ENCODE measurements at regions not wholly inside any gene's neighbourhood (a gene's known extent, or its start where the extent isn't known, plus 50 kb on each side); places are given as distances from the start of the nearest gene placed in this dataset.
A peak's percentile ranks its signal among the peaks of the same experiment; 100 is the strongest.

DNA sequence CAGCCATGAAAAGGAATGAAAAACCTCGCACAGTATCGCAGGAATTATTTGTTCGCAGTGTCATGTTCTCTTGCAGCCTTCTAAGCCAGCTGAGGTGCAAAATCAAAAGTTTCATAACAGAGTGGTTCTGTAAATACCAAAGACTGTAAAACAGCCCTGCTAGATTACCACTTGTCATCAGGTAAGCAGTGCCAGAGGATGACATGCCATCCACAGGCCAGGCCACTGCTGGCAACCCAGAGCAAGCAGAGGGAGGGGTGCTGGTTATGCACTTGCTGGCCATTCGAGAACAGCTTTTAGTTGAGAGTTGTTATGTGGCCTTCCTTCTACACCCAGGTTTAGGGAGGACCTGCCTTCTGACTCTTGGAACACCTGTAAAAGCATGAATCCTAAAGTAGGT is 114.3 kb upstream of the MGAT5 start:
- Histone ChIP-seq H3K4me3 (no peak overlapping the region), H3K27ac (no peak overlapping the region)

DNA sequence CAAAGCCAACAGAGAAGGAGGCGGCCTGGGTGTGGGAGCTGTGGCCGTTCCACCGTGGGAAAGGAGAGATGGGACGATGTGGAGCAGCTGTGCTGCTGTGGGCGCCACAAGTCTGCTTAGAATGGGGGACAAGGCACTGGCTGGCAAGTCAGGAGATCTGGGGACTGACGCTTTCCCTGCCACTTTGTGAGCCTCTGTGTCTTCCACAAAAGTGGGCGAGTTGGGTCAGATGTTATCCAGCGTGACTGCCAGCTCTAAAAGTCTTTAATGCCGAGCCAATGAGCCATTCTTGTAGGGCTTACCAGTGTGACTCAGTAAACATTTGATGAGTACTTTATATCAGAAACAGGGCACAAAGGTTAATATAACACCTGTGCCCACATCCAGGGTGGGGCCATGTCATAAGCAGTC is 113.6 kb upstream of the MGAT5 start:
- peak overlapping the region in 1 of 21 experiments; percentile 16 for H3K27ac ChIP-seq
- H3K4me3 ChIP-seq, result no peak overlapping the region

DNA sequence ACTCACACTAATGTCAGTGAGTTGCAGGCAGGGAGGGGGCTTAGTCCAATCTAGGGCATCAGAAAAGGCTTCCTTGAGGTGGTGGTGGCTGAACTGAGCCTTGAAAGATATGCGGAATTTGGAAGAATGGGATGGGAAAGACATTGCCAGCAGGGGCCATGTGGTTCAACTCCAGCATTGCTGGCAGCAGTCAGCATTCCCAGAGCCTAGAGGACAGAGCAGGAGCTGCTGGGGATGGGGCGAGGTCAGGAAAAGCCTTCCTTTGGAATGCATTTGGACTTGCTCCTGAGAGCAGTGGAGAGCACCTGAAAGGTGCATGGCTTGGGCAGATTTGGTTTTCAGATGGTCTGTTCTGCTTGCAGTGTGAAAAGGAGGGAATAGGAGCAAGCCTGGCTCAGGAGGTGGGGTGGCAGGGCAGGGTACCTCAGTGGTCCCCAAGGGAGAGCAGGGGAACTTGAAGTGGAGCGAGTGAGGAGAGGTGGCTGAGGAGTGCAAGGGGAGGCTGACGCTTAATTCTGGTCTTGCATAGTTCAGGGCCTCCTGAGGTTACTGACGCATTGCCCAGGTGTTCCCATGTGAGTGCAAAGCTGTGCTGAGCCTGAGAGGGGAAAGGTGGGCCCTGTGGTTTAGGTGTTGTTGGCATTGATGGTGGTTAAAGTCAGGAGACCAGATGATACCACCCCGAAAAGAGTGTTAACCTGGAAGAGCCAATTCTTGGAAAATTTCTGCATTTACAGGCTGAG is 112.1 kb upstream of the MGAT5 start:
- Histone ChIP-seq H3K27ac (no peak overlapping the region), H3K4me3 (no peak overlapping the region)

DNA sequence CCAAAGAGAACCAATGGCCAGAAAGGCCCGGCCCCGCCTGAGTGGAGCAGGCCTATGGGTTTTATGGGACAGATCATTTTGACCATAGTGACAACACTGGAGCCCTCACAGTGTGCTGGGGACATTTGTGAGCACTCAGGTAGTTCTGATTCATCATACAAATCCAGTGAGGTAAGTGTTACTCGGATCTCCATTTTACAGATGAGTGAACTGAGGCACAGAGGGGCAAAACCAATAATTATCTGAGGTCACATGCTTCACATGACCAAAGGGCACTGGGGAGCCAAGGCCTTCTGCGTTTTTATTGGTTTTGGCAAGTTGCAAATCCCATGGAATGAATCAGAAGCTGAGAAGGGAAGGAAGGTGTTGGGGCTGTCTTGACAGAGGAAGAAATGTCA is 111.5 kb upstream of the MGAT5 start:
- Histone ChIP-seq H3K4me3 (no peak overlapping the region), H3K27ac (no peak overlapping the region)

- H3K27ac ChIP-seq, result no peak overlapping the region
- no peak overlapping the region for H3K4me3 ChIP-seq
These were observed 111.0 kb upstream of the MGAT5 start for GRCh38 chr2:134142903-134143302.

- H3K27ac ChIP-seq, result no peak overlapping the region
- H3K4me3 ChIP-seq, result no peak overlapping the region
These were observed 110.3 kb upstream of the MGAT5 start for GRCh38 chr2:134143568-134143967.

DNA sequence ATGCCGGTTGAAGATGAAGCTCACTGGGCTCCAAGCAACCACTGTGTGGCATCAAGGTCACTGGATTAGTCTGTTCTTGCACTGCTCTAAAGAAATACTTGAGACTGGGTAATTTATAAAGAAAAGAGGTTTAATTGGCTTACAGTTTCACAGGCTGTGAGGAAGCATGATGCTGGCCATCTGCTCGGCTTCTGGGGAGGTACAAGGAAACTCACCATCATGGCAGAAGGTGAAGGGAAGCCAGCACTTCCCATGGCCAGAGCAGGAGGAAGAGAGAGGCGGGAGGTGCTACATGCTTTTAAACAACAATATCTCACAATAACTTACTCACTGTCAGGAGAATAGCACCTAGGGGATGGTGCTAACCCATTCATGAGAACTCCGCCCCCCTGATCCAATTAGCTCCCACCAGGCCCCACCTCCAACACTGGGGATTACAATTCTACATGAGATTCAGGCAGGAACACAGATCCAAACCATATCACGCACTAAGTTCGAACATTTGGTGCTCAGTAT is 109.7 kb upstream of the MGAT5 start:
- Histone ChIP-seq H3K4me3 (no peak overlapping the region), H3K27ac (no peak overlapping the region)

GRCh38 chr2:134144651-134145050 is 109.2 kb upstream of the MGAT5 start:
- no peak overlapping the region for H3K27ac ChIP-seq
- H3K4me3 ChIP-seq, result no peak overlapping the region

DNA sequence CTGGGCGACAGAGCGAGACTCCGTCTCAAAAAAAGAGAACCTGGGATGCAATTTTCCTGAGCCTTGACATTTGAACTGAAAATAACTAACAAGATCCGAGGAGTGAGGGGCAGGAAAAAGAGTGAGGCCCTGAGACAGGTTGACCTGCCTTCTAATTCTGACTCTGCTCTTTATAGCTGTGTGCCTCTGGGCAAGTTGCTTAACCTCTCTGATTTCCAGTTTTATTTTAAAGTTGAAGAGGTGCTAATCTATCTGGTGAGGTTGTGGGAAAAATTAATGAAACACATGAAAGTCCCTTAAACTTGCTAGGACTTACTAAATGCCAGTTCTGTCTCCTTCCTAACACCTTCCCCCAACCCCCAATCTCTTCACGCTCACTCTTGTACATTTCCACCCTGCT is 108.4 kb upstream of the MGAT5 start:
- no peak overlapping the region for H3K4me3 ChIP-seq

DNA sequence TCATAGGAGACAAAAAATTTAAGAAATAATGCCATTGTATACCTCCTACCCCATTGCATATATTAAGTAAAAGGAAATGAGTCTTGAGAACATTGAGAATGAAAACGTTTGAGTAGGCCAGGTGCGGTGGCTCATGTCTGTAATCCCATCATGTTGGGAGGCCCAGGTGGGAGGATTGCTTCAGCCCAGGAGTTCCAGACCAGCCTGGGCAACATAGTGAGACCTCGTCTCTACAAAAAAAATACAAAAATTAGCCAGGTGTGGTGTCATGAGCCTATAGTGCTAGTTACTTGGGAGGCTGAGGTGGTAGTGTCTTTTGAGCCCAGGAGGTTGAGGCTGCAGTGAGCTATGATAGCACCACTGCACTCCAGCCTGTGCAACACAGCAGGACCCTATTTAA is 107.7 kb upstream of the MGAT5 start:
- H3K27ac ChIP-seq, result peak overlapping the region in 3 of 21 experiments; percentile 6 to 42 (median 17)
- no peak overlapping the region for H3K4me3 ChIP-seq

More for the DNA sequence above, 108.4 kb upstream of the MGAT5 start:
- no peak overlapping the region for H3K27ac ChIP-seq

GRCh38 chr2:134146620-134147019 is 107.3 kb upstream of the MGAT5 start:
- peak overlapping the region in 3 of 21 experiments; percentile 6 to 42 (median 17) for H3K27ac ChIP-seq
- no peak overlapping the region for H3K4me3 ChIP-seq

DNA sequence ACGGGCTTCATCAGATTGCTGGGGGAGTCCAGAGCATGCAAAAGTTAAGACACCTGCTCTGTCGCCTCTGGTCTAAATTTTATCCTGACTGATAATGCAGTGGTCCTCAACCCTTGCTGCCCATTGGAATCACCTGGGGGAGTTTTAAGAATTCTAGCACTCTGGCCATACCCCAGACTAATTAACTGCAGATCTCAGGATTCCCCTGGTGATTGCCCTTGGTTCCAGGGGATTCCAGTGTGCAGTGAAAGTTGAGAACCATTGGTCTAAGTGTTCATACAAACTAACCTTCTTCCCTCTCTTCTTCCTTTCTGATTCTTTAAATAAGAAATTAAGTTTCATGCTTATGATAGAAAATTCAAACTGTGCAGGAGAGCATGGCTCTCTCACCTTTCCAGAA is 105.7 kb upstream of the MGAT5 start:
- H3K27ac ChIP-seq, result no peak overlapping the region
- H3K4me3 ChIP-seq, result no peak overlapping the region

DNA sequence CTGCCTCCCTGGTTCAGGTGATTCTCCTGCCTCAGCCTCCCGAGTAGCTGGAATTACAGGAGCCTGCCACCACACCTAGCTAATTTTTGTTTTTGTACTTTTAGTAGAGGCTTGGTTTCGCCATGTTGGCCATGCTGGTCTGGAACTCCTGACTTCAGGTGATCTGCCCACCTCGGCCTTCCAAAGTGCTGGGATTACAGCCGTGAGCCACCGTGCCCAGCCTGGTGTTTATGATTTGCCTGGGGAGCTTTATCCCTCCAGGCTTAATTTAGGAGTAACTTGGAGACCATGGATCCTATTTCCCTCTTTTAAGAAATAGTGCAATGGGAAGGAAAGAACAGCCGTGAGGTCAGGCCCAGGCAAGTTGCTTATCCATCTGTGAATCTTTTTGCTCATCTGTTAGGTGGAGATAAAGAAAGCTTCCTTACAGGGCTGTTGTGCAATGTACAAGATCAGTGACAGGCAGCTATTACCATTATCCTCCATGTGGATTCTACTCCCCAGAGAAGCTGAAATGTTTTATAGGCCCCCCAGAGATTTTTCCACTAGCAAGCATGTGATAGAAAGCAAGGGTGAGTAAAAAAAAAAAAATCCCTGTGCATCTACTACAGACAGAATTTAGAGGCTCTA is 104.9 kb upstream of the MGAT5 start:
- H3K27ac ChIP-seq, result peak overlapping the region in 3 of 21 experiments; percentile 21 to 51 (median 27)
- no peak overlapping the region for H3K4me3 ChIP-seq

GRCh38 chr2:134149904-134150303 is 104.0 kb upstream of the MGAT5 start:
- Histone ChIP-seq H3K4me3 (no peak overlapping the region), H3K27ac (peak overlapping the region in 3 of 21 experiments; percentile 39 to 51 (median 47))

DNA sequence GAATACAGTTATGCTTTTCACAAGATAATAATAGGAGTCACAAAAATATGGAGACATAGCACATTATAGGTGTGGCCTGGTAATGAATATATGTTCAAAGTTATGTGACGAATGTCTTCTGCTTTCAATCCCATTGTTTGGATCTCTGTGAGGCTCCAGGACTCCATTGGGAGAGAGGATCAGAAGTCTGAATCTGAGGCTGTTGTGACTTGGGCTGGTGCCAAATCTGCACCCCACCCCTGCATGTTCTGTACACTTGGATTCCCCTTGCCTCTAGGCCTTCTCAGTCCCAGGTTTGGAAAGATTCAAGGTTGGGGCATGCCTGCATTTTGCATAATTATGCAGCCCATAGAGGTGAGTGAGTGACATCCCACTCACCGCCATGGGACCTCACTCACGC is 103.1 kb upstream of the MGAT5 start:
- Histone ChIP-seq H3K4me3 (no peak overlapping the region), H3K27ac (no peak overlapping the region)

DNA sequence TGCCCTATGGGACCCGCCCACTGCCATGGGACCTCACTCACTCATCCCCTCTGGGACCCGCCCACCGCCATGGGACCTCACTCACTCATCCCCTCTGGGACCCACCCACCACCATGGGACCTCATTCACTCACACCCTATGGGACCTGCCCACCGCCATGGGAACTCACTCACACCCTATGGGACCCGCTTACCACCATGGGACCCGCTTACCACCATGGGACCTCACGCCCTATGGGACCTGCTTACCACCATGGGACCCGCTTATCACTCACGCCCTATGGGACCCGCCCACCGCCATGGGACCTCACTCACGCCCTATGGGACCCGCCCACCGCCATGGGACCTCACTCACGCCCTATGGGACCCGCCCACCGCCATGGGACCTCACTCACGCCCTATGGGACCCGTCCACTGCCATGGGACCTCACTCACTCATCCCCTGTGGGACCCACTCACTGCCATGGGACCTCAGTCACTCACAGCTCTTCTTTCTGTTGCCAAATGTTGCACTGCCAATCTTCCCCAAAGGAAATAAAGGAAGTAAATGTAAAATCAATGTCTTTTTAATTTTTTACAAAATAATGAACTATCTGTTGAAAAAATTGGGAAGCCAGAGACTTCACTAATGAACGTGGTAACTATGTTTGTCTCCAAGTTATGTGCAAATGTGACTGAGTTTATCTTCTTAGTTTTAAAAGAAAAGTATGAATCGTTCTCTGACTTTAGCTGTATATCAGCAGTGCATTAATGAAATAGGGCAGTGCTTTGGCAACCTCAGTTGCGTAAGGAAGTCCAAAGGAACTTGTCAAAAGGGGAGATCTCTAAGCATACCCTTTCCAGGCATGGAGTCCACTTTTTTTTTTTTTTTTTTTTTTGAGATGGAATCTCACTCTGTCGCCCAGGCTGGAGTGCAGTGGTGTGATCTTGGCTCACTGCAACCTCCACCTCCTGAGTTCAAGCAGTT is 101.5 kb upstream of the MGAT5 start:
- no peak overlapping the region for H3K27ac ChIP-seq
- no peak overlapping the region for H3K4me3 ChIP-seq

- Histone ChIP-seq H3K4me3 (no peak overlapping the region), H3K27ac (peak overlapping the region in 2 of 21 experiments; percentile 2 to 17)
These were observed 100.5 kb upstream of the MGAT5 start for GRCh38 chr2:134153294-134153880.

- H3K27ac ChIP-seq, result peak overlapping the region in 2 of 21 experiments; percentile 2 to 16
- no peak overlapping the region for H3K4me3 ChIP-seq
These were observed 99.6 kb upstream of the MGAT5 start for GRCh38 chr2:134154246-134154645.

- Histone ChIP-seq H3K27ac (no peak overlapping the region), H3K4me3 (no peak overlapping the region)
These were observed 98.7 kb upstream of the MGAT5 start for GRCh38 chr2:134155134-134155533.

GRCh38 chr2:134158295-134158694 is 95.6 kb upstream of the MGAT5 start:
- Histone ChIP-seq H3K4me3 (no peak overlapping the region), H3K27ac (no peak overlapping the region)

Data from skin epidermis (tissue), 12 donors.